ENCODE measurements at regions not wholly inside any gene's neighbourhood (a gene's known extent, or its start where the extent isn't known, plus 50 kb on each side); places are given as distances from the start of the nearest gene placed in this dataset.

GRCh38 chr12:102322254-102322653, 124.6 kb upstream of the PMCH start:
- Histone ChIP-seq H3K27me3 (replicated peaks in 1 of 7) (no peaks in the 10 kb centered on the region), H3K36me3 (no peaks in the 10 kb centered on the region), H3K4me3 (no peak overlapping the region), H3K4me1 (no peaks in the 10 kb centered on the region), H3K9me3 (peaks cover 0 to 6% (median 0%) of the 10 kb centered on the region in 8 donors), H3K27ac (no peak overlapping the region)
- WGBS, 5 donors = 73 to 90% (median 87%) methylated on average over 1 of the region's 1 CpG
- TF ChIP-seq POLR2AphosphoS5 (IDR thresholded peaks at IDR 0.05) (no peak), POLR2A (IDR thresholded peaks at IDR 0.05) (no peak), CTCF (IDR thresholded peaks at IDR 0.05 in 8 of 11, conservative IDR thresholded peaks at IDR 0.05 in 3 of 11) (no peak)
- no peak for DNase-seq
- intact Hi-C loops (cut with DNase I; ENCODE audit: low total_unique reads) = no loop called here

GRCh38 chr12:102321305-102322082, 123.9 kb upstream of the PMCH start:
- no peak for TF ChIP-seq POLR2A (IDR thresholded peaks at IDR 0.05)
- TF ChIP-seq CTCF (IDR thresholded peaks at IDR 0.05 in 8 of 11, conservative IDR thresholded peaks at IDR 0.05 in 3 of 11) = no peak
- TF ChIP-seq POLR2AphosphoS5 (IDR thresholded peaks at IDR 0.05) = no peak
- Histone ChIP-seq H3K4me1 (no peaks in the 10 kb centered on the region), H3K9me3 (peaks cover 0 to 6% (median 0%) of the 10 kb centered on the region in 8 donors), H3K4me3 (no peak overlapping the region), H3K27ac (no peak overlapping the region), H3K36me3 (no peaks in the 10 kb centered on the region), H3K27me3 (replicated peaks in 1 of 7) (no peaks in the 10 kb centered on the region)
- DNase-seq = no peak
- intact Hi-C loops (cut with DNase I; ENCODE audit: low total_unique reads) = no loop called here
- 85 to 97% (median 90%) methylated on average over 1 of the region's 1 CpG for WGBS, 5 donors

- DNase-seq = no peak
- TF ChIP-seq POLR2AphosphoS5 (IDR thresholded peaks at IDR 0.05) (no peak), CTCF (IDR thresholded peaks at IDR 0.05 in 8 of 11, conservative IDR thresholded peaks at IDR 0.05 in 3 of 11) (no peak), POLR2A (IDR thresholded peaks at IDR 0.05) (no peak)
- Histone ChIP-seq H3K9me3 (peaks cover 0 to 5% (median 0%) of the 10 kb centered on the region in 8 donors), H3K27me3 (replicated peaks in 1 of 7) (no peaks in the 10 kb centered on the region), H3K4me1 (no peaks in the 10 kb centered on the region), H3K27ac (no peak overlapping the region), H3K4me3 (no peak overlapping the region), H3K36me3 (no peaks in the 10 kb centered on the region)
- WGBS, 5 donors = 70 to 81% (median 76%) methylated on average over 4 of the region's 4 CpGs
- intact Hi-C loops (cut with DNase I; ENCODE audit: low total_unique reads) = no loop called here
These were observed 119.5 kb upstream of the PMCH start for GRCh38 chr12:102317155-102317554.

GRCh38 chr12:102316723-102317122, 119.1 kb upstream of the PMCH start:
- H3K9me3 ChIP-seq = peaks cover 0 to 5% (median 0%) of the 10 kb centered on the region in 8 donors
- no peak overlapping the region for H3K27ac ChIP-seq
- H3K4me1 ChIP-seq = no peaks in the 10 kb centered on the region
- no peaks in the 10 kb centered on the region for H3K36me3 ChIP-seq
- DNase-seq = no peak
- intact Hi-C loops (cut with DNase I; ENCODE audit: low total_unique reads) = no loop called here
- no peak overlapping the region for H3K4me3 ChIP-seq
- no peaks in the 10 kb centered on the region for H3K27me3 ChIP-seq (replicated peaks in 1 of 7)
- TF ChIP-seq POLR2A (IDR thresholded peaks at IDR 0.05) = no peak
- no peak for TF ChIP-seq POLR2AphosphoS5 (IDR thresholded peaks at IDR 0.05)
- TF ChIP-seq CTCF (IDR thresholded peaks at IDR 0.05 in 8 of 11, conservative IDR thresholded peaks at IDR 0.05 in 3 of 11) = no peak
- WGBS, 5 donors = 85 to 96% (median 92%) methylated on average over 2 of the region's 2 CpGs

Measured in spleen (tissue), 11 donors.